NCI-H1930 (cell line): ENCODE measurements at regions not wholly inside any gene's neighbourhood (a gene's known extent, or its start where the extent isn't known, plus 50 kb on each side); places are given as distances from the start of the nearest gene placed in this dataset.
"Not testable (repeated sequence)": the region's sequence is repeated elsewhere in the genome, so short reads cannot be mapped to it uniquely, and the experiment has no call there.

Source experiments
- DNase-seq, 2 experiments: peaks; one replicate each; lab custom pipeline; 2025; lab: John Stamatoyannopoulos, UW

- DNase-seq, result no peak
Observed at GRCh38 chr1:172754609-172755008, 95.7 kb downstream of the FASLG start.

GRCh38 chr1:172755099-172755498 lies 96.2 kb downstream of the FASLG start:
- DNase-seq, result no peak

- no peak for DNase-seq
Observed at GRCh38 chr1:172756024-172756423, 97.1 kb downstream of the FASLG start.

- DNase-seq, result no peak
Observed at GRCh38 chr1:172758259-172758658, 99.4 kb downstream of the FASLG start.

GRCh38 chr1:172760121-172760520 lies 101.2 kb downstream of the FASLG start:
- no peak for DNase-seq

GRCh38 chr1:172761581-172762486 lies 102.9 kb downstream of the FASLG start:
- DNase-seq, result no peak

GRCh38 chr1:172763057-172763456 lies 104.2 kb downstream of the FASLG start:
- DNase-seq, result no peak

GRCh38 chr1:172764378-172764777 lies 105.5 kb downstream of the FASLG start:
- DNase-seq, result no peak

GRCh38 chr1:172766462-172766861 lies 107.6 kb downstream of the FASLG start:
- DNase-seq, result no peak

GRCh38 chr1:172770071-172770470 lies 111.2 kb downstream of the FASLG start:
- DNase-seq, result no peak

- DNase-seq, result no peak
Observed at GRCh38 chr1:172774561-172774960, 115.7 kb downstream of the FASLG start.

- no peak for DNase-seq
Observed at GRCh38 chr1:172775606-172776005, 116.7 kb downstream of the FASLG start.

- DNase-seq, result no peak
Observed at GRCh38 chr1:172776071-172776470, 117.2 kb downstream of the FASLG start.

- no peak for DNase-seq
Observed at GRCh38 chr1:172777767-172778166, 118.9 kb downstream of the FASLG start.

- DNase-seq, result no peak
Observed at GRCh38 chr1:172778456-172779455, 119.9 kb downstream of the FASLG start.

GRCh38 chr1:172779491-172779890 lies 120.6 kb downstream of the FASLG start:
- no peak for DNase-seq

- DNase-seq, result no peak
Observed at GRCh38 chr1:172781513-172782140, 122.7 kb downstream of the FASLG start.

- DNase-seq, result no peak
Observed at GRCh38 chr1:172789840-172790239, 130.9 kb downstream of the FASLG start.

- no peak for DNase-seq
Observed at GRCh38 chr1:172790245-172790644, 131.3 kb downstream of the FASLG start.

- DNase-seq, result no peak
Observed at GRCh38 chr1:172793823-172794222, 134.9 kb downstream of the FASLG start.

GRCh38 chr1:172795741-172796140 lies 136.8 kb downstream of the FASLG start:
- no peak for DNase-seq

GRCh38 chr1:172799804-172800203 lies 140.9 kb downstream of the FASLG start:
- not testable (repeated sequence) for DNase-seq
